Central memory CD4-positive, alpha-beta T cell (primary cell): ENCODE measurements at regions not wholly inside any gene's neighbourhood (a gene's known extent, or its start where the extent isn't known, plus 50 kb on each side); places are given as distances from the start of the nearest gene placed in this dataset.
"Not testable (repeated sequence)": the region's sequence is repeated elsewhere in the genome, so short reads cannot be mapped to it uniquely, and the experiment has no call there.

Experiments
- DNase-seq: peaks from one replicate; pipeline ENCODE4 v3.0.0; 2022

GRCh38 chr4:123603165-123603564 lies 206.6 kb downstream of the SPRY1 start:
- DNase-seq = no peak

- not testable (repeated sequence) for DNase-seq
Measured at GRCh38 chr4:123605797-123606196, 209.2 kb downstream of the SPRY1 start.

GRCh38 chr4:123606336-123606735 lies 209.7 kb downstream of the SPRY1 start:
- no peak for DNase-seq

- no peak for DNase-seq
Measured at GRCh38 chr4:123606946-123607542, 210.4 kb downstream of the SPRY1 start.

- DNase-seq = no peak
Measured at GRCh38 chr4:123609829-123610228, 213.2 kb downstream of the SPRY1 start.

GRCh38 chr4:123613586-123614344 lies 217.2 kb downstream of the SPRY1 start:
- DNase-seq = no peak

- DNase-seq = no peak
Measured at GRCh38 chr4:123615901-123616300, 219.3 kb downstream of the SPRY1 start.

GRCh38 chr4:123616951-123617461 lies 220.4 kb downstream of the SPRY1 start:
- DNase-seq = peak; percentile 70

GRCh38 chr4:123617791-123618190 lies 221.2 kb downstream of the SPRY1 start:
- DNase-seq = no peak

- no peak for DNase-seq
Measured at GRCh38 chr4:123618606-123619005, 222.0 kb downstream of the SPRY1 start.

- no peak for DNase-seq
Measured at GRCh38 chr4:123619326-123619725, 222.7 kb downstream of the SPRY1 start.

GRCh38 chr4:123619895-123620294 lies 223.3 kb downstream of the SPRY1 start:
- no peak for DNase-seq

- DNase-seq = no peak
Measured at GRCh38 chr4:123621072-123621705, 224.6 kb downstream of the SPRY1 start.

GRCh38 chr4:123622572-123622971 lies 226.0 kb downstream of the SPRY1 start:
- no peak for DNase-seq

GRCh38 chr4:123623611-123624010 lies 227.0 kb downstream of the SPRY1 start:
- no peak for DNase-seq

GRCh38 chr4:123624959-123625358 lies 228.4 kb downstream of the SPRY1 start:
- DNase-seq = no peak

- no peak for DNase-seq
Measured at GRCh38 chr4:123628288-123628687, 231.7 kb downstream of the SPRY1 start.

GRCh38 chr4:123631786-123632692 lies 235.4 kb downstream of the SPRY1 start:
- no peak for DNase-seq

- DNase-seq = no peak
Measured at GRCh38 chr4:123632693-123633030, 236.1 kb downstream of the SPRY1 start.

- DNase-seq = no peak
Measured at GRCh38 chr4:123638834-123639233, 242.2 kb downstream of the SPRY1 start.

- no peak for DNase-seq
Measured at GRCh38 chr4:123640271-123640670, 243.7 kb downstream of the SPRY1 start.

GRCh38 chr4:123640824-123641223 lies 244.2 kb downstream of the SPRY1 start:
- no peak for DNase-seq

- DNase-seq = no peak
Measured at GRCh38 chr4:123643691-123644090, 247.1 kb downstream of the SPRY1 start.
